Lung (tissue), 11 donors: ENCODE measurements at regions not wholly inside any gene's neighbourhood (a gene's known extent, or its start where the extent isn't known, plus 50 kb on each side); places are given as distances from the start of the nearest gene placed in this dataset.

Source experiments
- ATAC-seq: fragments of 200-7000 bp; cut with Tn5 transposase; one replicate; pipeline ENCODE4 v1.9.1; 2020; ENCODE audit warnings: moderate number of reproducible peaks; ENCODE audit not compliant: insufficient read depth, low FRiP score
- DNase-seq, 3 donors: peaks; one replicate each; pipeline ENCODE4 v3.0.0-alpha.2; 2013 to 2017
- H3K27ac ChIP-seq, 2 donors: one replicate each; pipeline ENCODE4 v1.5.1; 2013; ENCODE audit warnings: mild to moderate bottlenecking in 2 of 2, moderate library complexity in 2 of 2, control low read depth in 1 of 2, inconsistent platforms in 1 of 2, low read depth in 1 of 2, low read length in 1 of 2
- H3K27me3 ChIP-seq, 3 donors: one replicate each; pipeline ENCODE4 v1.5.1; 2013; ENCODE audit warnings: low read length in 2 of 3; ENCODE audit not compliant: control insufficient read depth in 3 of 3, insufficient read depth in 3 of 3
- H3K36me3 ChIP-seq, 4 donors: one replicate each; pipeline ENCODE4 v1.5.1; 2013; ENCODE audit warnings: low read length in 4 of 4, mild to moderate bottlenecking in 1 of 4, moderate library complexity in 1 of 4; ENCODE audit not compliant: control insufficient read depth in 4 of 4, insufficient read depth in 4 of 4
- H3K4me1 ChIP-seq, 5 donors: one replicate each; pipeline ENCODE4 v1.5.1; 2013; ENCODE audit warnings: low read length in 5 of 5, mild to moderate bottlenecking in 2 of 5, moderate library complexity in 1 of 5; ENCODE audit not compliant: control insufficient read depth in 5 of 5, insufficient read depth in 5 of 5
- H3K4me3 ChIP-seq: one replicate; pipeline ENCODE4 v1.5.1; 2013; ENCODE audit warnings: mild to moderate bottlenecking, control low read depth, moderate library complexity
- H3K9ac ChIP-seq, 2 donors: one replicate each; pipeline ENCODE4 v1.5.1; 2013; ENCODE audit warnings: low read length in 2 of 2, control low read depth in 1 of 2; ENCODE audit not compliant: insufficient read depth in 1 of 2
- H3K9me3 ChIP-seq, 4 donors: one replicate each; pipeline ENCODE4 v1.5.1; 2013; ENCODE audit warnings: low read length in 3 of 4, mild to moderate bottlenecking in 1 of 4, moderate library complexity in 1 of 4; ENCODE audit not compliant: control insufficient read depth in 4 of 4, insufficient read depth in 3 of 4
- WGBS, 2 donors: extraction: QIAGEN DNeasy Blood & Tissue Kit; methylation state at CpG; one replicate each; pipeline ENCODE4 v1.1.7; 2013; 5-methylcytosine and 5-hydroxymethylcytosine counted together
- TF ChIP-seq, protein P1 (sequence below): IDR thresholded peaks from 2 replicates; pipeline ENCODE4 v1.5.1; 2012; ENCODE audit warnings: mild to moderate bottlenecking; ENCODE audit errors: control extremely low read depth, extremely low read depth
- donor health status: control.
- donor health status: control.
- donor health status: Bipolar disorder and iron deficiency.
- donor health status: healthy.
- donor health status: DM: yes; HTN: yes; CAD: no.

DNA sequence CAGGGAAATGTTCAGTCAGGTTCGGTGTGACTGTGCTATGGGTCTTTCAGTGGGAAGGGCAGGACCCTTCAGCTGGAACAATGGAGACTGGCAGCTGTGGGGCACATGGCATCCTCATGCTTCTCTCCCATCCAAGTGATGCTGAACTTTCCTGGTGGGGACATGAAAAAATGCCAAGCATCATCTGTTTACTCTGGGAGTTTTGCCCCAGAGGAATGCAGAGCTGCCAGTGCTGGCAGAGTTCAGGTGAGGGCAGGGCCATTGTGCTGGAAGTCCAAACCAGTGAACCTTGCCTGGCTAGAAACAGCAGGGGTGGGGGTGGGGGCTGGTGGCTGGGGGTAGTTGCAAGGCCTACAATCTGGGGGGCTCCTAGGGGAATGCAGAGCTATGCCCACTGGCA, 1320.6 kb downstream of the PCDH9 start:
- no peak for ATAC-seq
- no peaks in the 10 kb centered on the region for H3K27me3 ChIP-seq
- peaks cover 0 to 11% (median 1%) of the 10 kb centered on the region in 4 donors for H3K9me3 ChIP-seq
- no peak overlapping the region for H3K9ac ChIP-seq
- peaks cover 0 to 2% (median 0%) of the 10 kb centered on the region in 5 donors for H3K4me1 ChIP-seq
- WGBS, 2 donors = 81 to 91% methylated on average over 1 of the region's 1 CpG
- no peak overlapping the region for H3K4me3 ChIP-seq
- H3K36me3 ChIP-seq = no peaks in the 10 kb centered on the region
- no peak overlapping the region for H3K27ac ChIP-seq
- no peak for DNase-seq
- TF ChIP-seq, protein P1, sequence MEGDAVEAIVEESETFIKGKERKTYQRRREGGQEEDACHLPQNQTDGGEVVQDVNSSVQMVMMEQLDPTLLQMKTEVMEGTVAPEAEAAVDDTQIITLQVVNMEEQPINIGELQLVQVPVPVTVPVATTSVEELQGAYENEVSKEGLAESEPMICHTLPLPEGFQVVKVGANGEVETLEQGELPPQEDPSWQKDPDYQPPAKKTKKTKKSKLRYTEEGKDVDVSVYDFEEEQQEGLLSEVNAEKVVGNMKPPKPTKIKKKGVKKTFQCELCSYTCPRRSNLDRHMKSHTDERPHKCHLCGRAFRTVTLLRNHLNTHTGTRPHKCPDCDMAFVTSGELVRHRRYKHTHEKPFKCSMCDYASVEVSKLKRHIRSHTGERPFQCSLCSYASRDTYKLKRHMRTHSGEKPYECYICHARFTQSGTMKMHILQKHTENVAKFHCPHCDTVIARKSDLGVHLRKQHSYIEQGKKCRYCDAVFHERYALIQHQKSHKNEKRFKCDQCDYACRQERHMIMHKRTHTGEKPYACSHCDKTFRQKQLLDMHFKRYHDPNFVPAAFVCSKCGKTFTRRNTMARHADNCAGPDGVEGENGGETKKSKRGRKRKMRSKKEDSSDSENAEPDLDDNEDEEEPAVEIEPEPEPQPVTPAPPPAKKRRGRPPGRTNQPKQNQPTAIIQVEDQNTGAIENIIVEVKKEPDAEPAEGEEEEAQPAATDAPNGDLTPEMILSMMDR = no peak

DNA sequence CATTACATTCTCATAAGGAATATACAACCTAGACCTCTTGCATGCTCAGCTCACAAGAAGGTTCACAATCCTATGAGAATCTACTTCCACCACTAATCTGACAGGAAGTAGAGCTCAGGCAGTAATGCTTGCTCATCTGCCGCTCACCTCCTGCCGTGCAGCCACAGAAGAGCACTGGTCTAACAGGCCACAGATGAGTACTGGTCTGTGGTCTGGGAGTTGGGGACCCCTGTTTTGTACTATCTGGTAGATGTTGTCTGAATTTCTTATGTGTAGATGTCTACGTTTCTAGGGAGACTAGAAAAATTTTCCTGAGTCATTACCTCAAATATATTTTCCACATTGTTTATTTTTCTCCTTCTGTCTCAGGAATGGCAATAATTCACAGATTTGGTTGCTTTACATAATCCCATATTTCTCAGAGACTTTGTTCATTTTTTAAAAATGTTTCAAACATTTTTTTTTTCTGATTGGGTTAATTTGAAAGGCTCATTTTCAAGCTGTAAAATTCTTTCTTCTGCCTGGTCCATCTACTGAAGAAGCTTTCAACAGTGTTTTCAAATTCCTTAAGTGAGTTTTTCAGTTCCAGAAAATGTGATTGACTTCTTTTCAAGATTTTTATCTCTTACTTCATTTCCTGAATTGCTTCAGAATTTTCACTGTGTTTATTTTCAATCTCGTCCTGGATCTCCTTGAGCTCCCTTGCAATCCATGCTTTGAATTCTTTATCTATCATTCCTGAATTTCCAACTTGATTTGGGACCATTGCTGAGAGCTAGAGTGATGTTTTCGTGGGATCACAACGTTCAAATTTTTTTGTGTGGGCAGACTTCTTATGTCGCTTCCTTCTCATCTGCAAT, 1322.2 kb downstream of the PCDH9 start:
- Histone ChIP-seq H3K9ac (no peak overlapping the region), H3K4me3 (no peak overlapping the region), H3K36me3 (no peaks in the 10 kb centered on the region), H3K4me1 (peaks cover 0 to under 1% (median 0%) of the 10 kb centered on the region in 5 donors), H3K27me3 (no peaks in the 10 kb centered on the region), H3K9me3 (peaks cover 0 to 11% (median 1%) of the 10 kb centered on the region in 4 donors), H3K27ac (no peak overlapping the region)
- 82 to 84% methylated on average over 7 of the region's 7 CpGs for WGBS, 2 donors
- DNase-seq = no peak
- TF ChIP-seq, protein P1 = no peak
- ATAC-seq = no peak

DNA sequence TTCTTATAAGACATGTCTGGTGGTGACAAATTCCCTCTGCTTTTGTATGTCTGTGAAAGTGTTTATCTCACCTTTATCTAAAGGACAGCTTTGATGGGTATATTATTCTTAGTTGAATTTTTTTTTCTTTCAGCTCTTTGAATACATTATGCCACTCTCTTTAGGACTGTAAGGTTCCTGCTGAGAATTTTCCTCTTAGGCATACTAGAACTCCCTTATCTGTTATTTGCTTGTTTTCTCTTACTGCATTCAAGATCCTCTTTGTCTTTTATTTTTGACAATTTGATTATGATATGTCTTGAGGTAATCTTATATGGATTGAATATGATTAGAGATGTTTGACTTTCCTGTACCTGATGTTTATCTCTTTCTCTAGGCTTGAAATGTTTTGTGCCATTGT, 1328.4 kb downstream of the PCDH9 start:
- Histone ChIP-seq H3K4me3 (no peak overlapping the region), H3K9ac (no peak overlapping the region), H3K4me1 (no peaks in the 10 kb centered on the region), H3K27me3 (no peaks in the 10 kb centered on the region), H3K9me3 (no peaks in the 10 kb centered on the region), H3K36me3 (no peaks in the 10 kb centered on the region), H3K27ac (no peak overlapping the region)
- TF ChIP-seq, protein P1 = no peak
- ATAC-seq (no peak), DNase-seq (no peak)
